HG03469 (cell line): ENCODE measurements at regions not wholly inside any gene's neighbourhood (a gene's known extent, or its start where the extent isn't known, plus 50 kb on each side); places are given as distances from the start of the nearest gene placed in this dataset.

Source experiments
- ATAC-seq: cut with Tn5 transposase; IDR thresholded peaks from one replicate; pipeline ENCODE4 v1.9.1; 2021; ENCODE audit warnings: mild to moderate bottlenecking, moderate library complexity, moderate number of reproducible peaks; ENCODE audit not compliant: unreplicated experiment

- no peak for ATAC-seq
Observed at GRCh38 chr15:70355275-70355795, 257.6 kb upstream of the TLE3 start.

- no peak for ATAC-seq
Observed at GRCh38 chr15:70354346-70354905, 256.7 kb upstream of the TLE3 start.

DNA sequence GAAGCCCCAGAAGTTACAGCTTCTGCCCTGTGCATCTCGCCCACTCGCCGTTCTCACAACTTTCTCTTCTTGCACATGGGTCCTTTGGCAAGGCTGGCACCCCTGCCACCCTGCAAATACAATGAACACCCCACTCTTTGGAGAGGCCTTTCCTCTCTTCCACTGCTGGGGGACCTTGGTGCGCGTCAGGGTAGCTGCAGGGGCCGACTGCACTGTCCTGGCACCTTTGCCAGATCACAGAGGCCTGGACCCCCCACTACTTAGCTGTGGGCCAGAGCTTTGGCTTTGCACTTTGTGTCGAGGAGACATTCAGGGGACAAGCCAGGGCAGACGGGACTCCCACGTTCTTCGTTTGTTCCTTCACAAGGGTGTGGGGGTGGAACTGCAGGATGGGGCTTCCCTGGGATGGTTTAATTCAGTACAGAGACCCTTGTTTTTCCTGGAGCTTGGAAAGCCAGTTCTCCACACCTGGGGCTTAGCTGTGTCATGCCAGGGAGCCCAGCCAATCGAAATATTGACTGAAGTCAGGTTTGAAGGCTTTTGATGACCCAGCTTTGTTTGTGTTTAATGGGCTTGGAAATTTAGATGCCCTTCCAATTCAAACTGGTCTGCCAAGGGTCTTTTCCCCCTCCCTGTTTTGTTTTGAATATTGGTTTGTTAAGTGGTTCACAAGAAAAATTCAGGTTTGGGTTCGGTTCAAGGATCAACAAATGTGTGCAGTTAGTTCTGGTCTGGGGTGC, 256.1 kb upstream of the TLE3 start:
- ATAC-seq = no peak

- no peak for ATAC-seq
Observed at GRCh38 chr15:70351941-70352774, 254.4 kb upstream of the TLE3 start.

DNA sequence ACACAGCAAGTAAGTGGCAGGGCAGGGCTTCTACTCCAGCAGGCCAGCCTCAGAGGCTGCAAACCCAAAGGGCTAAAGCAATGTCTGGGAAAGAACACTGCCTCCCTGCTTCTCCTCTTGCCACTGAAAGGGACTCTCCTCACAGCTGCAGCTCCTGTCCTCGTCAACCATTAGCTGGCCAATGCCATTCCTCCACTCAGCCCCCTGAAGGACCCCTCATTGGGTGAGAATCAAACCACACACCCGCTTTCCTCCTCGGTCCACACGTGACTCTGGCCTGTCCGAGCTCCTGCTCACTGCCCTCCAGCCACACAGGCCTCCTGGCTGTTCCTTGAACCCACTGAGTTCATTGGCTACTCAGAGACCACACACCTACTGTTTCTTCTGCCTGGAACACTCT, 253.7 kb upstream of the TLE3 start:
- ATAC-seq = no peak

- ATAC-seq = no peak
Observed at GRCh38 chr15:70348581-70349344, 251.0 kb upstream of the TLE3 start.

DNA sequence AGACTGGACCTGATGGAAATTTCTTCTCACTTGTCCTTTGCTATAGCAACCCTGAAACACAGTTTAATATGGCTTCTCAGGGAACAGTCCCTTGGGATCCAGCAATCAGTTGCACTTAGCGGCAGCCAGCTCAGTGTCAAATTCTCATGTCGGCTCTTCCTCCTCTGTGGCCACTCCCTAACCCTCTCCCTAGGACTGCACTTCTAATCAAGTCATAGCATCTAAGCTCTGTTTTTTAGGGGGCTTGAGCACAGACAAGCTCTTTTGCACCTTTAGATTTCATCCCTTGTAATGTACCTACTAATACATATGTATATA, 250.5 kb upstream of the TLE3 start:
- ATAC-seq = no peak

- ATAC-seq = no peak
Observed at GRCh38 chr15:70347321-70348225, 249.9 kb upstream of the TLE3 start.

DNA sequence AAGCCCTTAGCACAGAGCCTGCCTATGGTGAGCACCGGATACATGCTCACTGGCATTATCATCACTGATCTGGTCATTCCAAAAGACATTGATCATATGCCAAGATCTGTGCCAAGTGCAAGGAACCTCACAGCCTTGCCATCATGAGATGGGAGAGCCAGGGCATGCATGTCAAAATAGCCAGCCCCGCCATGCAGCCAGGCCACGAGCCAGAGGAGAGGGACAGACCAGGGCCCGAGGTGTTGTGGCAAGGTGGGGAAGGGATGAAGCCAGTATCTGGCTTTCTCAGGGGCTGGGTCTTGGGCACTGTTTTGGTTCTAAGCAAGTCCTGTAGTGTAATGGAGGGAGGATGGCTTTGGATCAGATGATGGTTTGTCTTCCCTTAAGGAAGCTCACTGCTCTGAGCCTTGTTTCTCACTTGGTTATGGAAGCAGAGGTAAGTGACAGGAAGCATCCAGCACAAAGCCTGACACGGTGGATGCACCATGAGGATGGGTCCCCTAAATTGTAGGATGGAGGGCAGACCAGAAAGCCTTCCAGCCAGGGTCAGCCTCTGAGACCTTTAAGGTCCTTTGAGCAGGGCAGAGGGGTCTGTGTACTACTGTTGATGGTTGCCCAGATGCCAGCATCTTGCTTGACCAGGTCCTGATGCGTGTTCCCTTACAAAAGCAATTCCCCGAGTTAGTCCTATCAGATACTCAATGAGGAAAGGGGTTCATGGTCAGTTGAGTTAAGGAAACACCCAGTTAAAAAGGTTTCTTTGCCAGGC, 247.7 kb upstream of the TLE3 start:
- no peak for ATAC-seq

DNA sequence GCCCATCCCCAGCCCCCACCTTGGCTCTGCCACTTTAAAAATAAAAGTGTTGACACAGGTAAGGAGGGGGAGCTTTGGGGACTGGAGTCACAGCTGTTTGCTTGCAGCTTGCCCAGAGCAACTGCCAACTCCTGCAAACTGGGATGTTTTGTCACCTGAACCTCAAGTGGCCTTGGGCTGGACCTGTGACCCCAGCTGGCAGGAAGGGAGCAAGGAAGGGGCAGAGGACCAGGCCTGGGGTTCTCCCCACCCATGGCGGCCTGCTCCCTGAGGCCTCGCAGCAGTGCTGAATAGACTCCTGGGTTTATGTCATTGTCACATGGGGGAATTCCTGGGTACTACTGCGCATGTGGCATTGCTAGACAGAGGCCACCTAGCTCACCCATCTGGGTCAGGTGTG, 246.9 kb upstream of the TLE3 start:
- no peak for ATAC-seq

- ATAC-seq = no peak
Observed at GRCh38 chr15:70343961-70344621, 246.4 kb upstream of the TLE3 start.

DNA sequence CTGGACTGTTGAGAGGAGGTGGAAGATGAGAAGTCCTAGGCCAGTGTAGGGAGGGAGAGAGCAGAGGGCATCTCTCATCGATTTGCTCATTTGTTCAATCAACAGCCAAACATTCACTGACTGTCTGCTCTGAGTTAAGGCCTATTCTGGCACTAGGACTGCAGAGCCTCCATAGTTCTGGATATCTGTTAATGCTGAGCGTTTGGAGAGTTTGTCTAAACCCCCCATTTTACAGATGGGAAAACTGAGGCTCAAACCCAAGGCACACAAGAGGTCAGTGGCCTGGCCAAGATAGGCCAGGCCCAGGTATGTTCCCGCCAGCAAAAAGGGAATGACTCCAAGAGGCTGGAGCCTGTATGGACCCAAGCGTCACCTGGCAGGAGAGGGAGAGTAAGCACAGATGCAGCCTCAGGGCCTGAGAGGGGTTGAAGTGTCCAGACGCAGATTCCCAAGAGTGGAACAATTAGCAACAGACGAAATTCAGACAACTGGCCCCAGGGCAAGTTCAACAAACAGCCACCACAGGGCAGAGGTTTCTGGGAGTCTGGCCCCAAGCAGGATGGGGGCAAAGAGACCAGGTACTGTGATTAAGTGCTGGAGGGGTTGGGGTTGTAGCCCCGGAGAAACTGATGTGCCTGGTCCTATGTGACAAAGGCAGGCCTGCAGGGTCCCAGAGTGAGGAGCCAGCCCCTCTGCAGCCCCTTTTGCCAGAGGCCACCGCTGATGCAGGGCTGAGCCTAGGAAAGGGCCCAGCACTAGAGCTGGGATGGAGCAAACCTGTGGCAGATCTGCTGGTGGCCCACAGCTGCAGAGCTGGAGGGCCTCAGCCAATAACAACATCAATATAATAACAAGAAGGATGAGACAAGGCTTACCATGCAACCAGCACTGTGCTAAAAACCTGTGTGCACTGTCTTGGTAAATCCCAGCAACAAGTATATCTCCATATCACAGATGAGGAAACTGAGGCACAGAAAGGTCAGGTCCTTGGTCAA, 245.1 kb upstream of the TLE3 start:
- no peak for ATAC-seq

DNA sequence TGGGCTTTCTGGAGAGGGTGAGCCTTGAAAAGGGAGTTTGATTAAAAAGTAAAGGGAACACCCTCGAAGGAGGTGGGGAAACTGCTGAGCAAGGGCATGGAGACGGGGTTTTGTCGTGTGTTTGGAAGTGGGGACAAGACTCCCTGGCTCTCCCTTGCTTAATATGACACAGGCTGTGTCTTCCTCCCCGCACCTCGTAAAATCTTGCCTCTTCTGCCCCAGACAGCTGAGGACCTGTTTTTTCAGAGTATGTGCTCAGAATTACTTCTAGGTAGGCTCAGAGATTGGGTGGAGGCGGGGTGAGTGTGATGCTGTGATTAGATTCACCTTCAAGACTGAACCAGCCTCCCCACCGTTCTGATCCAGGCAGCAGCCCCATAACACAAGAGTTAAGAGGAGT, 244.4 kb upstream of the TLE3 start:
- no peak for ATAC-seq

DNA sequence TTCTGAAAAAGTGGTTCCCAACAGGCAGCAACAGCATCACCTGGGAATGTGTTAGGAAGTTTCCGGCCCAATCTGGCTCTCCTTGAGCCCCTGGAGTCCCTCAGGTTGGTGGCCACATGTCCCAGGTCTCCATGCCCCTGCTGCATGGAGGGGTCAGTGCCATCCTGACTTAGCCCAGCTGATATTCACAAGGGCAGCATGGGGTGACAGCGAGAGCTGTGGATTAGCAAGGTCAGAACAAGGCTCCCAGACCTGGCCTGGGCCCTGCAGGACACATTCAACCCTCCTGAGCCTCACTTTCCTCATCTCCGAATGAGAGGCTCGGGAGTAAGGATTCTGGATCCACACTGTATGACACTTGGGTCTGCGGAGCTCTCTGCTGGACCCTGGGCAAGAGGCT, 243.8 kb upstream of the TLE3 start:
- no peak for ATAC-seq

DNA sequence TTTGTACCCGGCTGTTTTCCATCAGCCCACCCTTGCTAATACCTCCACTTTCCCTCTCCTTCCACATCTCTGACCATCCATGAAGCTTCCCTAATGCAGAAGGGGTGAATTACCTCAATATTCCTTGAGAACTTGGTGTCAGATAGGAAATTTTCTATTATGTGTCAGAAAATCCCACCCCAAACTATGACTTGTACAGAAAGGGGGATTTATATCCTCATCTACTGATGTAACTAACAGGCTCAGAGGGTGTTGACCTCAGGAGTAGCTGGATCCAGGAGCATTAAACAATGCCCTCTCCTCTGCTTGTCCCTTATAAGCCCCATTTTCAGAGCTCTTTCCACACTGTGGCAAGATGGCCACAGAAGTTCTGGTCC, 242.8 kb upstream of the TLE3 start:
- ATAC-seq = no peak

GRCh38 chr15:70339571-70340493, 242.1 kb upstream of the TLE3 start:
- no peak for ATAC-seq
